IMR-90 (cell line): ENCODE measurements at regions not wholly inside any gene's neighbourhood (a gene's known extent, or its start where the extent isn't known, plus 50 kb on each side); places are given as distances from the start of the nearest gene placed in this dataset.
A peak's percentile ranks its signal among the peaks of the same experiment; 100 is the strongest.

Source experiments
- ATAC-seq: fragments of 200-7000 bp; cut with Tn5 transposase; 2 replicates; pipeline ENCODE4 v1.9.1; 2020; ENCODE audit warnings: low read depth, mild to moderate bottlenecking, moderate library complexity
- BruUV-seq: library from RNA; stranded (reverse); fragments of 400-500 nt; replicated peaks from 2 replicates; lab custom pipeline; 2021; lab: Mats Ljungman, UMichigan
- CTCF ChIA-PET: fragments of 300-600 bp; formaldehyde crosslinking; extraction: SDS; loops from one replicate; lab custom pipeline; 2021; ENCODE audit warnings: antibody characterized with exemption; lab: Yijun Ruan, JAX
- POLR2A ChIA-PET: fragments of 300-600 bp; sonication (Branson Sonifier 250); formaldehyde crosslinking; loops from one replicate; lab custom pipeline; 2022; ENCODE audit warnings: antibody characterized with exemption; ENCODE audit not compliant: unreplicated experiment; lab: Charles Lee
- DNase-seq: peaks from one replicate; pipeline ENCODE4 v3.0.0; 2013
- H2AFZ ChIP-seq: replicated peaks from 2 replicates; pipeline ENCODE3; 2013; ENCODE audit warnings: low read length, mild to moderate bottlenecking; ENCODE audit not compliant: poor library complexity
- H2AK5ac ChIP-seq: 2 replicates; pipeline ENCODE4 v1.6.1; 2013; ENCODE audit warnings: low read depth, low read length, inconsistent platforms
- H2AK9ac ChIP-seq: replicated peaks from 2 replicates; pipeline ENCODE3; 2013; ENCODE audit warnings: mild to moderate bottlenecking, low read depth, low read length, moderate library complexity; ENCODE audit not compliant: poor library complexity
- H2BK120ac ChIP-seq: 2 replicates; pipeline ENCODE4 v1.6.1; 2013; ENCODE audit warnings: low read depth, low read length, inconsistent platforms
- H2BK15ac ChIP-seq: 3 replicates; pipeline ENCODE4 v1.6.1; 2013; ENCODE audit warnings: low read depth, low read length, inconsistent platforms
- H2BK20ac ChIP-seq: 2 replicates; pipeline ENCODE4 v1.6.1; 2013; ENCODE audit warnings: low read depth, mild to moderate bottlenecking, inconsistent platforms, low read length, moderate library complexity
- H2BK5ac ChIP-seq: 2 replicates; pipeline ENCODE4 v1.6.1; 2013; ENCODE audit warnings: mild to moderate bottlenecking, low read depth, low read length, inconsistent platforms; ENCODE audit not compliant: poor library complexity, severe bottlenecking
- H3K14ac ChIP-seq: replicated peaks from 2 replicates; pipeline ENCODE4 v1.6.1; 2013; ENCODE audit warnings: low read depth, low read length, inconsistent platforms
- H3K18ac ChIP-seq: 2 replicates; pipeline ENCODE4 v1.6.1; 2013; ENCODE audit warnings: low read depth, low read length, control low read depth
- H3K23ac ChIP-seq: 2 replicates; pipeline ENCODE4 v1.6.1; 2013; ENCODE audit warnings: low read depth, low read length, inconsistent platforms
- H3K27ac ChIP-seq: 2 replicates; pipeline ENCODE4 v1.5.1; 2013; ENCODE audit warnings: mild to moderate bottlenecking, control low read depth, low read length; ENCODE audit not compliant: insufficient read depth
- H3K27me3 ChIP-seq: 2 replicates; pipeline ENCODE4 v1.6.1; 2013; ENCODE audit warnings: low read length; ENCODE audit not compliant: control insufficient read depth, insufficient read depth
- H3K36me3 ChIP-seq: 2 replicates; pipeline ENCODE4 v1.6.1; 2013; ENCODE audit warnings: low read length, mixed read lengths; ENCODE audit not compliant: control insufficient read depth, insufficient read depth
- H3K4ac ChIP-seq: 2 replicates; pipeline ENCODE4 v1.6.1; 2013; ENCODE audit warnings: low read depth, low read length, inconsistent platforms
- H3K4me1 ChIP-seq: 2 replicates; pipeline ENCODE4 v1.6.1; 2013; ENCODE audit warnings: low read length, mixed read lengths; ENCODE audit not compliant: control insufficient read depth, insufficient read depth
- H3K4me2 ChIP-seq: 2 replicates; pipeline ENCODE4 v1.6.1; 2013; ENCODE audit warnings: low read depth, mild to moderate bottlenecking, control low read depth, low read length, moderate library complexity
- H3K4me3 ChIP-seq: 2 replicates; pipeline ENCODE4 v1.5.1; 2013; ENCODE audit warnings: low read depth, mild to moderate bottlenecking, control low read depth, low read length, moderate library complexity; ENCODE audit not compliant: insufficient read depth
- H3K56ac ChIP-seq: 2 replicates; pipeline ENCODE4 v1.6.1; 2013; ENCODE audit warnings: low read length, inconsistent platforms; ENCODE audit not compliant: insufficient read depth; ENCODE audit errors: extremely low read depth
- H3K79me1 ChIP-seq, 2 experiments: 2 replicates each; pipeline ENCODE4 v1.6.1; 2013; ENCODE audit warnings: low read length in 2 of 2, inconsistent platforms in 1 of 2, low read depth in 1 of 2
- H3K9ac ChIP-seq: 2 replicates; pipeline ENCODE4 v1.6.1; 2013; ENCODE audit warnings: low read depth, low read length, control low read depth
- H3K9me1 ChIP-seq: 2 replicates; pipeline ENCODE4 v1.6.1; 2013; ENCODE audit warnings: low read length, inconsistent platforms; ENCODE audit not compliant: insufficient read depth
- H3K9me3 ChIP-seq: 2 replicates; pipeline ENCODE4 v1.6.1; 2013; ENCODE audit warnings: low read length; ENCODE audit not compliant: control insufficient read depth, insufficient read depth
- H4K20me1 ChIP-seq: 2 replicates; pipeline ENCODE4 v1.6.1; 2013; ENCODE audit warnings: low read length, inconsistent platforms; ENCODE audit not compliant: insufficient read depth
- H4K5ac ChIP-seq: 2 replicates; pipeline ENCODE4 v1.6.1; 2013; ENCODE audit warnings: mild to moderate bottlenecking, low read depth, low read length, control low read depth
- H4K8ac ChIP-seq, 2 experiments: 2 replicates each; pipeline ENCODE4 v1.6.1; 2013; ENCODE audit warnings: low read depth in 2 of 2, low read length in 2 of 2, control low read depth in 1 of 2, inconsistent platforms in 1 of 2
- H4K91ac ChIP-seq: 2 replicates; pipeline ENCODE4 v1.6.1; 2013; ENCODE audit warnings: low read depth, low read length, inconsistent platforms; ENCODE audit not compliant: insufficient read depth
- ELK1 ChIP-seq: fragments of 150-350 bp; IDR thresholded peaks from 2 replicates; pipeline ENCODE4 v1.6.1; 2016; ENCODE audit warnings: low read depth, mild to moderate bottlenecking, low read length, moderate library complexity, borderline replicate concordance
- FOS ChIP-seq: fragments of 150-350 bp; IDR thresholded peaks from 2 replicates; pipeline ENCODE4 v1.6.1; 2016; ENCODE audit warnings: low read depth, low read length
- dilution Hi-C: fragments of 300-500 bp; cut with HindIII; formaldehyde crosslinking; loops from one replicate; pipeline ENCODE4 v1.14.3; 2018; ENCODE audit warnings: low sequenced_read_pairs; ENCODE audit not compliant: unreplicated experiment
- in situ Hi-C: fragments of 300-500 bp; cut with MboI; formaldehyde crosslinking; loops from 3 replicates; pipeline ENCODE4 v1.14.3; 2019; ENCODE audit warnings: low sequenced_read_pairs, inconsistent platforms, mixed read lengths
- intact Hi-C: fragments of 100-400 bp; cut with micrococcal nuclease; formaldehyde crosslinking; loops from 2 replicates; pipeline ENCODE4 v1.10.0; 2022

DNA sequence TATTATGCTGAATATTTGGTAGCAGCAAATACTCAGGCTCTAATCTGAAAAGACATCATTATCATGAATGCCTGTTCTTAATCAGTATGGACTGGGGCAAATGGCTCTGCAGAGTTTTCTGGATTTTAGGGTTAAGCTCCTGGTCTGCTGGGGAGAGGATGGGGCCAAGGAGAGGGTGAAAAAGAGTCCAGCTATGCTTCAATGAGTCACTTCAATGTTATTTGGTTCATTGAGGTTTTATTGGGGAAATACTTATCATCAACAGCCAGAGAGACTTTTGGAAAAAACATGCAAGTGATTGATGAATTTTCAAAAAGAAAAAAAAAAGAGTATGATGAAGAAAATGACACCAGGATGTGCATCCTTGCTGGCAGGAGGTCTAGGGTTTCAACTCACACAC lies 278.3 kb downstream of the UQCRFS1 start:
- H3K4ac ChIP-seq = no peak overlapping the region
- no peak overlapping the region for H2AFZ ChIP-seq
- H3K14ac ChIP-seq = no peak overlapping the region
- peaks cover 3% of the 10 kb centered on the region; the same call in 1 of the 2 replicates for H3K4me1 ChIP-seq
- 0 out of 2 replicates have a peak, but pooled peaks have one; percentile 6 for TF ChIP-seq FOS
- no peak for TF ChIP-seq ELK1
- no peak overlapping the region for H2BK5ac ChIP-seq
- no peaks in the 10 kb centered on the region for H3K9me1 ChIP-seq
- intact Hi-C loops = no loop called here
- no peak overlapping the region for H2BK20ac ChIP-seq
- no peak overlapping the region for H3K4me3 ChIP-seq
- H2BK15ac ChIP-seq = no peak overlapping the region
- H3K23ac ChIP-seq = no peak overlapping the region
- H3K79me1 ChIP-seq = no peaks in the 10 kb centered on the region
- H3K27me3 ChIP-seq = no peaks in the 10 kb centered on the region
- H2AK5ac ChIP-seq = no peak overlapping the region
- BruUV-seq = no TSS peak
- H3K18ac ChIP-seq = no peak overlapping the region
- ATAC-seq = peak; percentile 46; the same call in 1 of the 2 replicates
- no peaks in the 10 kb centered on the region for H3K36me3 ChIP-seq
- dilution Hi-C loops = no loop called here
- no peak overlapping the region for H3K56ac ChIP-seq
- H3K27ac ChIP-seq = no peak overlapping the region
- H4K20me1 ChIP-seq = no peaks in the 10 kb centered on the region
- H3K4me2 ChIP-seq = no peak overlapping the region
- in situ Hi-C loops = no loop called here
- no peak overlapping the region for H3K9ac ChIP-seq
- H4K8ac ChIP-seq = no peak overlapping the region
- POLR2A ChIA-PET = no interaction called here
- CTCF ChIA-PET = no interaction called here
- H2BK120ac ChIP-seq = no peak overlapping the region
- no peak overlapping the region for H4K91ac ChIP-seq
- no peak overlapping the region for H2AK9ac ChIP-seq
- DNase-seq = peak; percentile 40
- H3K9me3 ChIP-seq = no peaks in the 10 kb centered on the region; the same call in 1 of the 2 replicates
- H4K5ac ChIP-seq = no peak overlapping the region
